Skeletal muscle satellite cell (primary cell): ENCODE measurements at regions not wholly inside any gene's neighbourhood (a gene's known extent, or its start where the extent isn't known, plus 50 kb on each side); places are given as distances from the start of the nearest gene placed in this dataset.
"Not testable (repeated sequence)": the region's sequence is repeated elsewhere in the genome, so short reads cannot be mapped to it uniquely, and the experiment has no call there.

Source experiments
- H3K27me3 ChIP-seq: 2 replicates; pipeline ENCODE4 v1.7.0; 2013; ENCODE audit warnings: low read length; ENCODE audit not compliant: control insufficient read depth, insufficient read depth
- H3K36me3 ChIP-seq: 2 replicates; pipeline ENCODE4 v1.7.0; 2013; ENCODE audit warnings: mild to moderate bottlenecking, control low read depth, low read length; ENCODE audit not compliant: insufficient read depth
- H3K4me1 ChIP-seq: 2 replicates; pipeline ENCODE4 v1.7.0; 2013; ENCODE audit warnings: low read length; ENCODE audit not compliant: control insufficient read depth, insufficient read depth
- H3K4me2 ChIP-seq: 2 replicates; pipeline ENCODE4 v1.7.0; 2013; ENCODE audit warnings: mild to moderate bottlenecking, low read length
- H3K4me3 ChIP-seq: 2 replicates; pipeline ENCODE4 v1.7.0; 2013; ENCODE audit warnings: low read length
- H3K9ac ChIP-seq: 2 replicates; pipeline ENCODE4 v1.7.0; 2013; ENCODE audit warnings: mild to moderate bottlenecking, low read depth, low read length, moderate library complexity
- H3K9me3 ChIP-seq: replicated peaks from 2 replicates; pipeline ENCODE4 v1.7.0; 2013; ENCODE audit warnings: mild to moderate bottlenecking, control low read depth, low read length

DNA sequence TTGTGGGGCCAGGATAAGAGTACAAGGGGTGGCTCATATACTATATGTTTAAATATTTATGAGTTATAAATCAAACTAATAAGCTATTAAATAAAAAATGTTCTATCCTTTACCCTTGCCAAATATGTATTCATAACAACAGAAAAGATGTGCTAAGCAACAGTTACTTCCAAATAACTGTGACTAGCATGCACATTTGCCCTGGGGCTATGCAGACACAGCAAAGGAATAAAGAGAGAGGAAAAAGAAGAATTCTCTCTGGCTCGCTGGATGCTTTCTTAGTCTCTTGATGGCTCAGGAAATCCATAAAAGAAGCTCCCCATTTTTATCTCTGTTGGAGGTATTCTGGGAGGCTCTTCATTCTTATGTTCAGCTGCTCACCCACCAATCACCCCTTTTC lies 182.4 kb upstream of the ATP10B start:
- H3K27me3 ChIP-seq, result no peaks in the 10 kb centered on the region
- H3K9me3 ChIP-seq, result peaks cover 7% of the 10 kb centered on the region
- no peak overlapping the region for H3K4me2 ChIP-seq
- no peak overlapping the region for H3K9ac ChIP-seq
- no peak overlapping the region for H3K4me3 ChIP-seq
- no peaks in the 10 kb centered on the region for H3K4me1 ChIP-seq
- no peaks in the 10 kb centered on the region for H3K36me3 ChIP-seq

DNA sequence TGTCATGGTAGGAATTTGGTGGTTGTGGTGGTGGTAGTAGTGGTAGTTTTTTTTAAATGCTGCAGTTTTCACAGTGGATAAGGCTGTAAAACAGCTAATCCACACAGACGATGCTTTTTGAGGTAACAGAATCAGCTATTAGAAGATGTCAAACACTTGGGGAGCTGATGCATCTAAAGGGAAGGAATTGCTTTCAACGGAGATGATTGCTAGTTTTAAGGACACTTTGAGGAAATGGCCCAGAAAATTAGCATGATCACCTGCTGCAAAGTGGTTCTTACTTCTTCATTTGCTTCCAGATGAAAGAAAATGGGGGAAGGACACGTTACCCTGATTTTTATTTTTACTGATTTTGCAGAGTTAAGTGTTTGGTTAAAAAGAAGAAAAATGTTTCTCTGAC lies 178.2 kb upstream of the ATP10B start:
- no peaks in the 10 kb centered on the region for H3K27me3 ChIP-seq
- no peaks in the 10 kb centered on the region for H3K4me1 ChIP-seq
- H3K9me3 ChIP-seq, result peaks cover 3% of the 10 kb centered on the region
- H3K4me3 ChIP-seq, result no peak overlapping the region
- no peaks in the 10 kb centered on the region for H3K36me3 ChIP-seq
- no peak overlapping the region for H3K9ac ChIP-seq
- no peak overlapping the region for H3K4me2 ChIP-seq

- no peaks in the 10 kb centered on the region for H3K4me1 ChIP-seq
- no peaks in the 10 kb centered on the region for H3K36me3 ChIP-seq
- H3K4me2 ChIP-seq, result no peak overlapping the region
- peaks cover 3% of the 10 kb centered on the region for H3K9me3 ChIP-seq
- H3K27me3 ChIP-seq, result no peaks in the 10 kb centered on the region
- no peak overlapping the region for H3K9ac ChIP-seq
- no peak overlapping the region for H3K4me3 ChIP-seq
These were observed 175.8 kb upstream of the ATP10B start for GRCh38 chr5:161027763-161028162.

GRCh38 chr5:161023551-161023950 lies 171.5 kb upstream of the ATP10B start:
- Histone ChIP-seq H3K4me1 (no peaks in the 10 kb centered on the region), H3K9me3 (no peaks in the 10 kb centered on the region), H3K36me3 (no peaks in the 10 kb centered on the region), H3K4me3 (no peak overlapping the region), H3K27me3 (no peaks in the 10 kb centered on the region), H3K4me2 (no peak overlapping the region), H3K9ac (no peak overlapping the region)

GRCh38 chr5:161022151-161022550 lies 170.1 kb upstream of the ATP10B start:
- H3K27me3 ChIP-seq, result no peaks in the 10 kb centered on the region

DNA sequence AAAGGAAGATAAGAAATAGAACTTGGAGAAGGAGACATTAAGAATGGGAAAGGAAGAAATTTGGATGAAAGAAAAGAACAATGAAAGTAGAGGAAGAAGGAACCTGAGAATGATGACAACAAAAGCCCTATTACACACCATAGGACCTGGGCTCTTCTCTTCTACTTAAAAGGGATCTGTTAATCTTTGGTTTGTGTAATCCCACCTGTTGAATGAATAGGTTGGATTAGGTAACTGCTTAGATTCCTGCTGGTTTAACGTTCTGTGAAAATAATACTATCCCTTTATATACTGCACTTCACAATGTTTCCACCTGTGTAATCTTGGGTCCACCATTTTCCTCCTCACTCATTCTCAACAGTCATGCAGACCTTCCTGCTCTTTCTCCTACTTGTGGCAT lies 157.8 kb upstream of the ATP10B start:
- no peak overlapping the region for H3K9ac ChIP-seq
- H3K27me3 ChIP-seq, result no peaks in the 10 kb centered on the region
- no peak overlapping the region for H3K4me3 ChIP-seq
- no peaks in the 10 kb centered on the region for H3K4me1 ChIP-seq
- H3K36me3 ChIP-seq, result no peaks in the 10 kb centered on the region
- no peak overlapping the region for H3K4me2 ChIP-seq
- peaks cover 12% of the 10 kb centered on the region for H3K9me3 ChIP-seq

More at GRCh38 chr5:161022151-161022550, 170.1 kb upstream of the ATP10B start:
- Histone ChIP-seq H3K36me3 (no peaks in the 10 kb centered on the region), H3K9me3 (no peaks in the 10 kb centered on the region), H3K4me3 (no peak overlapping the region), H3K4me2 (no peak overlapping the region), H3K4me1 (no peaks in the 10 kb centered on the region), H3K9ac (no peak overlapping the region)

DNA sequence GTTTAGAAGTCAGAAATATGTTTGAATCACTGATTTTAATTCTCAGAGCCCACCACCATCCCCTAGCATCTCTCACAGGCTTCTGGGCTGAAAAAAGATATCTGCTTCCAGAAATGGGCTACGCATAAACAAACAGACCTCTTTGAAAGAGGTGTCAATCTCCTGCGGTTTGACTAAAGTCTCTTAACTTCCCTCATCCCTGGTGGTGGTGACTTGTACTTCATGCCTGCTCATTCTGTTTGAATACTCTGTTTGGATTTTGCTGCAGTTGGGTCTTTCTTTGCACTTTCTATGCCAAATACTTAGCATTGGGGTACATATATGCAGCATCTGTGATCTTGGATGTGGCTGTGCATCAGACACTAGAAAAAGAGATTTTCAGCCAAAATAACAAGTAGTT lies 157.2 kb upstream of the ATP10B start:
- no peak overlapping the region for H3K4me2 ChIP-seq
- no peak overlapping the region for H3K9ac ChIP-seq
- no peaks in the 10 kb centered on the region for H3K36me3 ChIP-seq
- no peaks in the 10 kb centered on the region for H3K27me3 ChIP-seq
- H3K4me1 ChIP-seq, result no peaks in the 10 kb centered on the region
- H3K9me3 ChIP-seq, result peaks cover 13% of the 10 kb centered on the region
- H3K4me3 ChIP-seq, result no peak overlapping the region

- Histone ChIP-seq H3K27me3 (no peaks in the 10 kb centered on the region), H3K4me2 (no peak overlapping the region), H3K4me1 (no peaks in the 10 kb centered on the region)
These were observed 155.9 kb upstream of the ATP10B start for GRCh38 chr5:161007879-161008278.

GRCh38 chr5:161002571-161003074 lies 150.6 kb upstream of the ATP10B start:
- H3K9me3 ChIP-seq, result peaks cover 5% of the 10 kb centered on the region
- H3K9ac ChIP-seq, result no peak overlapping the region
- no peak overlapping the region for H3K4me2 ChIP-seq
- H3K36me3 ChIP-seq, result no peaks in the 10 kb centered on the region
- no peak overlapping the region for H3K4me3 ChIP-seq
- H3K4me1 ChIP-seq, result no peaks in the 10 kb centered on the region
- no peaks in the 10 kb centered on the region for H3K27me3 ChIP-seq

More at GRCh38 chr5:161007879-161008278, 155.9 kb upstream of the ATP10B start:
- Histone ChIP-seq H3K4me3 (no peak overlapping the region), H3K9me3 (peaks cover 13% of the 10 kb centered on the region), H3K36me3 (no peaks in the 10 kb centered on the region), H3K9ac (no peak overlapping the region)

DNA sequence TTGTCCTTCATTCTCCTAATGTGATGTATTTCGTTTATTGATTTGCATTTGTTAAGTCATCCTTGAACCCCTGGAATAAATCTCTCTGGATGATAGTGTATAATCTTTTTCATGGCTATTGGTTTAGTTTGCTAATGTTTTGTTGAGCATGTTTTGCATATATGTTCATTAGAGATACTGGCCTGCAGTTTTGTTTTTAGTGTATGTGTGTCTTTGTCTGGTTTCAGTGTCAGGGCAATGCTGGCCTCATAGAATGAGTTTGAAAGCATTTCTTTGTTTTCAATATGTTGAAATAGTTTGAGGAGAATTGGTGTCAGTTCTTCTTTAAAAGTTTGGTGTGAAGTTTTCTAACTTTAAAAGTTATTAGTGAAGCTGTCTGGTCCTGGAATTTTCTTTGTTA lies 149.6 kb upstream of the ATP10B start:
- no peaks in the 10 kb centered on the region for H3K36me3 ChIP-seq
- no peaks in the 10 kb centered on the region for H3K4me1 ChIP-seq
- no peak overlapping the region for H3K4me2 ChIP-seq
- peaks cover 5% of the 10 kb centered on the region for H3K9me3 ChIP-seq
- no peak overlapping the region for H3K4me3 ChIP-seq
- no peaks in the 10 kb centered on the region for H3K27me3 ChIP-seq
- H3K9ac ChIP-seq, result no peak overlapping the region

DNA sequence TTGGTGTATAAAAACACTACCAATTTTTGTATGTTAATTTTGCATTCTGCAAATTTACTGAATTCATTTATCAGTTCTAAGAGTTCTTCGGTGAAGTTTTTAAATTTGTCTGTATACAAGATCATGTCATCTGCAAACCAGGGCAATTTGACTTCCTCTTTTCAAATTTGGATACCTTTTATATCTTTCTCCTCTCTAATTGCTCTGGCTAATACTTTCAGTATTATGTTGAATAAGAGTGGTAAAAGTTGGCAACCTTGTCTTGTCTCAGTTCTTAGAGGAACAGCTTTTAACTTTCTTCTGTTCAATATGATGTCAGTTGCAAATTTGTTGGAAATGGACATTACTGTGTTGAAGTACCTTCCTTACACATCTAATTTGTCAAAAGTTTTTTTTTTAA lies 149.1 kb upstream of the ATP10B start:
- H3K4me2 ChIP-seq, H3K27me3 ChIP-seq, H3K36me3 ChIP-seq, H3K9me3 ChIP-seq, H3K4me1 ChIP-seq, H3K4me3 ChIP-seq, H3K9ac ChIP-seq: not testable (repeated sequence)

GRCh38 chr5:160991205-160991604 lies 139.2 kb upstream of the ATP10B start:
- H3K9ac ChIP-seq, result no peak overlapping the region
- no peak overlapping the region for H3K4me2 ChIP-seq
- H3K9me3 ChIP-seq, result no peaks in the 10 kb centered on the region
- H3K4me1 ChIP-seq, result no peaks in the 10 kb centered on the region
- no peaks in the 10 kb centered on the region for H3K36me3 ChIP-seq
- H3K27me3 ChIP-seq, result no peaks in the 10 kb centered on the region
- no peak overlapping the region for H3K4me3 ChIP-seq
